ENCODE measurements at regions not wholly inside any gene's neighbourhood (a gene's known extent, or its start where the extent isn't known, plus 50 kb on each side); places are given as distances from the start of the nearest gene placed in this dataset.

- TF ChIP-seq, protein P1, sequence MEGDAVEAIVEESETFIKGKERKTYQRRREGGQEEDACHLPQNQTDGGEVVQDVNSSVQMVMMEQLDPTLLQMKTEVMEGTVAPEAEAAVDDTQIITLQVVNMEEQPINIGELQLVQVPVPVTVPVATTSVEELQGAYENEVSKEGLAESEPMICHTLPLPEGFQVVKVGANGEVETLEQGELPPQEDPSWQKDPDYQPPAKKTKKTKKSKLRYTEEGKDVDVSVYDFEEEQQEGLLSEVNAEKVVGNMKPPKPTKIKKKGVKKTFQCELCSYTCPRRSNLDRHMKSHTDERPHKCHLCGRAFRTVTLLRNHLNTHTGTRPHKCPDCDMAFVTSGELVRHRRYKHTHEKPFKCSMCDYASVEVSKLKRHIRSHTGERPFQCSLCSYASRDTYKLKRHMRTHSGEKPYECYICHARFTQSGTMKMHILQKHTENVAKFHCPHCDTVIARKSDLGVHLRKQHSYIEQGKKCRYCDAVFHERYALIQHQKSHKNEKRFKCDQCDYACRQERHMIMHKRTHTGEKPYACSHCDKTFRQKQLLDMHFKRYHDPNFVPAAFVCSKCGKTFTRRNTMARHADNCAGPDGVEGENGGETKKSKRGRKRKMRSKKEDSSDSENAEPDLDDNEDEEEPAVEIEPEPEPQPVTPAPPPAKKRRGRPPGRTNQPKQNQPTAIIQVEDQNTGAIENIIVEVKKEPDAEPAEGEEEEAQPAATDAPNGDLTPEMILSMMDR (IDR thresholded peaks at IDR 0.05; ENCODE audit: low read depth, low read length) = no peak
- TF ChIP-seq EZH2phosphoT487 (IDR thresholded peaks at IDR 0.05; ENCODE audit: low read depth) = no peak
Measured at GRCh38 chr20:16209357-16209756, 363.9 kb downstream of the KIF16B start.

All from OCI-LY3 (cell line).